ENCODE measurements at regions not wholly inside any gene's neighbourhood (a gene's known extent, or its start where the extent isn't known, plus 50 kb on each side); places are given as distances from the start of the nearest gene placed in this dataset.

DNA sequence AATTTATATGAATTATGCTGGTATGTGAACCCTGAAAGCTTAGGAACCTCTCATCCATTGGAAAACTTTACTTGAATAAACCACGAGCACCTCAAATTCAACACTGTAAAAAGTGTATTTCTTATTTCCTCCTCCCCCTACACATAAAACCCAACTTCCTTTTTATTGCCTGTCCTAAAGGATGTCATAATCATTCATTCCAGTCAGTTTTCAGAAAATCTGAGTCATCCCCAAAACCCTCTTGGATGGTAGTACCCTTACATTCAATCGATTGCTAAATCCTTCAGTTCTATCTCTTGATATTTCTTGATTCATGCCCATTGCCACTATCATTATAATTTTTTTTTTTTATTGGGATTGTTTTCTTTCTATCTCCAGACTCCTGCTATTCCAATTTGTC, 91.1 kb upstream of the ATP8A1 start:
- no peak for DNase-seq

DNA sequence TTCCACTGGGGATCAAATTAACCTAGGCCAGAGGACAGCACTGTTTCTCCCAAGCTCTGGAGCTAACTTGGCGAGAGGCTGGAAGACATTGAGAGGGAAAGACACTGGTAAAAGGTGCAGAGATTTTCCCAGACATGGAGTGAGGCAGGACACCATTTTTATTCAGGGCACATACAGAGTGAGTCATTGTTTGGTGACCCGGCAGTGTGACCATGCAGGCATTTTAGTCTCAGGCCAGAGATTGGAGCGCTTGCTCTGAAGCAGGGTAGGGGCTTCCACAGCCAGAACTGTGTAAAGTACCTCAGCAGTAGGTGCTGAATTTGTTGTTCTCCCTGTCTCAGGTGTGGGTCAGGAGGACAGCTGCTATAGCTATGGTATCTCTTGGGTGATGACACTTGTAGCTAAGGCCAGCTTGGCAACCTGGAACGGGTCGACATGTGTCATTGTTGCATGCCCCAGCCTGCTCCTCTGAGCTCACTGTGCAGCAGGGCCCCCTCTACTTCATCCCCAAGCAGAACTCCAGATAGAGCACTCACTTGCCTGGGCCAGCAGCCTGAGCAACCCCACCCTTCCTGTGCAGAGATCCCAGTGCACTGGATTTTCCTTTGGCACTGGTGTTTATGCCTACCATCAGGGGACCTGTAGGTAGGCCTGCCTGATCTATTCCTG, 79.8 kb upstream of the ATP8A1 start:
- DNase-seq, result no peak

DNA sequence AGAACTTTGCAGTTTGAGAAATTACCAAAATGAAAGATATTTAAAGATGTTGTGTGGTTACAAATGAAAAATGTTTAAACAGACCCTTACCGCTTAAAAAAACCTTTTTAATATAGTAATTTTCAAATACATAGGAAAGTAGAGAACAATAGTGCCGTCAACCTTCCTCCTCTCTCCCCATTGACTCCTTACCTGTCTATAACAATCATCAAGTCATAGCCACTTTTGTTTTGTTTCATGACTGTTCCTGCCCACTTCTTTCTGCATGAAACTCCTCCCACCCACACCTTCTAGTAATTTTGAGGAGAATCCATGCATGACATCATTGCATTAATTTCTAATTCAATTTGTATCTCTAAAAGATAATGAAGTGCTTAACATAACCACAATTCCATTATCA, 76.5 kb upstream of the ATP8A1 start:
- no peak for DNase-seq

GRCh38 chr4:42732776-42733175, 75.9 kb upstream of the ATP8A1 start:
- DNase-seq, result no peak

GRCh38 chr4:42729505-42730237, 72.8 kb upstream of the ATP8A1 start:
- no peak for DNase-seq

GRCh38 chr4:42724451-42724850, 67.5 kb upstream of the ATP8A1 start:
- DNase-seq, result no peak

GRCh38 chr4:42720533-42720932, 63.6 kb upstream of the ATP8A1 start:
- DNase-seq, result no peak

- DNase-seq, result no peak
Observed at GRCh38 chr4:42719257-42719656, 62.4 kb upstream of the ATP8A1 start.

- no peak for DNase-seq
Observed at GRCh38 chr4:42718336-42718735, 61.4 kb upstream of the ATP8A1 start.

DNA sequence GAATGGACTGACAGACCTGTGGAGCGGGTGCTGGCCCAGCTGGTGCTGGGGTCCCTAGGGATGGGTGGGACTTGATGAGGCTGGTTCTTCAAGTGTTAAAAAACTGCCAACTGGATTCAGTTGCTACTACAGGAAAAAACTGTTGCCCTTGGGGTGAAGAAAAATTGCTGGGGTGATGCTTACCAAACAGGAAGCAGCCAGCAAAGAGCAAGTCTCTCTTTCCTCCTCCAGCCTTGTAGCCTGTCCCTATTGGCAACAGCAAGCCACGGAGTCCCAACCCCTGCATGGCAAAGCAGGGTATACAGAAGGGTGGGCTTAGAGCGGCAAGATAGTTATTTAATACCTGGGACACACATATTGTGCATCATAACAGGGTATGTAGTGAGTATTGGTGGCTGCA, 60.1 kb upstream of the ATP8A1 start:
- DNase-seq, result no peak

DNA sequence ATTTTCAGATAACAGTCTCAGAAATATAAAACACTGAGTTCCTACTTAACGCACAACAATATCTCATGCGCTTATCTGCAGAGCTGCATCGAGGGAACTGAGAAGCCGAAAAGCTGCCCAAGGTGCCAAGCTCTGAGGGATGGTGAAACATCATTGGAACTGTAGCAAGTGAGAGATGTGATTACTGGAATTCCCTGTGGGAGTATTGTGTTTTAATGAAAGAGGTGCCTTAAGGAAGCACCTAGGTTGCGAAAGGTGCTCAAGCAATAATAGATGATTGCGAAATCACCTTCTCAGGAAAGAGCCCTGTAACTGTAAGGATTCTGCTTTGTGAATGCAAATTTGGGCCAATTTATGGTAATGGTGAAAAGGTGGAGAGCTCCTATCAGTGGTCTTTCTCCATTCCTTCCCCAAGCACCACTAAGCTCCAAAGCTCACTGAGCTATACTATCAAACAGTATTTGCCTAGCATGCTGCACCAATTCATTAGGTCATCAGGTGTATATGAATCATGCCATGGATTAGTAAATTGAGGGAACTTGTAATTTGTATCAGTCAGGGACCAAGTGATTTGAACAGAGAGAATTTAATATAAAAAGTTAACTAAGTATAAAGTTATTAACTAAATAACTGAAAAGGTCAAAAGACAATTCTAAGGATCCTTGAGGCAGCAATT, 59.0 kb upstream of the ATP8A1 start:
- no peak for DNase-seq

DNA sequence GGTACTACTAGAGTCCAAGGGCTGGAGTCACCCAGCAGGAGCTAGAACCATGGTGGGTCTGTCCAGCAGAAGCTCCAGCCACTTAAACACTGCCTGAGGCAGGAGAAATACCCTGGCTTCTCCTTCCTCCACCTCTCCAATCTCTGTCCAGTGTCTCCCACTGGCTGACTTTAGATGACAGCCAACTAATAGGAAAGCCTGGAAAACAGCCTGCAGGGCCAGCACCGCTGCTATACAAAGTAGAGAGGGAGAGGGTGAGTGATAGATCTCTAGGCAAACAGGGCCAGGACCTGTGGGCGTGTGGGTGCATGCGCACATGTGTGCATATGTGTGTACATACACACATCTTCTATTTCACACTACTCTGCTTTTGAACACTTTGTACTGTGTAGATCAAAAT, 56.5 kb upstream of the ATP8A1 start:
- DNase-seq, result no peak

- DNase-seq, result no peak
Observed at GRCh38 chr4:42712854-42713253, 55.9 kb upstream of the ATP8A1 start.

DNA sequence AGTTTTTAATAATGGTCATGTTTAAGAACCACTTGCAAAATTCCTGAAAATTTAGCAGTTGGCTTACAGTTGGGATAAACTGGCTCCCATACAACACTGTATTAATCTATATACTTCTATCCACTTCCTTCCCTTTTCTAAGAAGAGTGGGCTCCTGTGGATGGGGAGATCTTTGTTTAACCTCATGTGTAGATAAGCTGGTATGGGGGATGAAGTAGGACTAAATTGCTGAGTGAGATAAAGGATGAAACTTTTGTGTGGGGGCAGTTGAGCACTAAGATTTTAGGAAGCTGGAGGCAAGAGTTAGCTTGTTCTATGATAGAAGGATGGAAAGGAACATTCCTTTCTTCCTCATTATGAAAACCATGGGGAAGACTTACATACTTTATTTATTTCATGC, 54.6 kb upstream of the ATP8A1 start:
- no peak for DNase-seq

DNA sequence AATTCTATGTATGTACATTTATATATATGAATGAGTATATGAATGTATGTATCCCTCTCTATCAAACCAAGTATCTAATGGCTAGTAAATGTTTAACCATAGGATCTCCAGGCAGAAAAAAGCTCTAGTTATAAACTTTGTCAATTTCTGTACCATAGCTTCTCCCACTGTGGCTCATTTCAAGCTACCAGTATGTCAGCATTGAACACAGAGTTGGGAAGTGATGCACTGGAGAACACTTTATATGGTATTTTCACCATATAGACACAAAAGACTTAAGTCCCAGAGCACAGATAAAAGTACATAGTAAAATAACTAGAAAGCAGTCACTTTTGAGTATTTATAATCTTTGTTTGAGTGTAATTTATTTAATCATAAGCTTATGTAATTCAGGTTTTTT, 53.9 kb upstream of the ATP8A1 start:
- no peak for DNase-seq

DNA sequence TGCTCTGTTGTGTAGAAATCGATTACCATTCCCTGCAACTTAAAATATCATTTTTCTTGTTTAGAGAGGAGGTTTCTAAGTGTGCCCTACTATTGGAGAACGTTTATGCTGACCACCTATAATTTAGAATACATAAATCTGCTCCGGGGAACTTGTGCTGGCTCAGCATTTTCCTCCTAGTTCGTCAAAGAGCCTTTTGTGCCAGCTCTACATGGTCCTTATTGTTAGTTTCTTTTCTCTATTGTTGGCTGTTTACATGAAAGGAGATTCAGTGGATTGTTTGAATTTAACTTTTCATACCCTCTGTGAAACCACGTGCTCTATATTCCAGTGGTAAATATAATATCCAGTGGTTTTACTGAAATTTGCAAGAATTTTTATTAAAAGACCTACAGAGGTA, 53.4 kb upstream of the ATP8A1 start:
- DNase-seq, result no peak

- DNase-seq, result no peak
Observed at GRCh38 chr4:42709392-42710065, 52.6 kb upstream of the ATP8A1 start.

DNA sequence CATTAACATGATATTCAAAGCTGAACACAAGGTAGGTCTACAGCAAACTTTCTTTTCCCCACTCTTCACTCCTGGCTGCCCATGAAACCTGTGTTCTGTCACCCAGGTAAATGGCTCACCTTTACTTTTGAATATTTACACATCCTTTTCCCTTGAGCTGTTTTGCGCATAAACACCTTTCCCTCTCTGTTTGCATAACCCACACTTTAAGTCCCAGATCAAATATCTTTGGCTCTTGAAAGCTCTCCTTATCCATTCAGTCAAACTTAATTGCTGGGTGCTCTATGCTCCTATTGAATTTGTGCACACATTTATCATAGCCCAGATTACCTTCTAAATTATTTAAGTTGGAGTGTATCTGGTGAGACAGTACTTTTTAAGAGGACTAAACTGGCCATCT, 51.7 kb upstream of the ATP8A1 start:
- DNase-seq, result no peak
